GM19239 (cell line): ENCODE measurements at regions not wholly inside any gene's neighbourhood (a gene's known extent, or its start where the extent isn't known, plus 50 kb on each side); places are given as distances from the start of the nearest gene placed in this dataset.

Experiments
- DNase-seq: peaks from one replicate; pipeline ENCODE4 v3.0.0; 2011; ENCODE audit warnings: low spot score; ENCODE audit not compliant: insufficient read length
- FAIRE-seq: peaks from 2 replicates; lab custom pipeline; 2011; peaks lifted over from hg19 to GRCh38; lab: Jason Lieb, UNC

DNA sequence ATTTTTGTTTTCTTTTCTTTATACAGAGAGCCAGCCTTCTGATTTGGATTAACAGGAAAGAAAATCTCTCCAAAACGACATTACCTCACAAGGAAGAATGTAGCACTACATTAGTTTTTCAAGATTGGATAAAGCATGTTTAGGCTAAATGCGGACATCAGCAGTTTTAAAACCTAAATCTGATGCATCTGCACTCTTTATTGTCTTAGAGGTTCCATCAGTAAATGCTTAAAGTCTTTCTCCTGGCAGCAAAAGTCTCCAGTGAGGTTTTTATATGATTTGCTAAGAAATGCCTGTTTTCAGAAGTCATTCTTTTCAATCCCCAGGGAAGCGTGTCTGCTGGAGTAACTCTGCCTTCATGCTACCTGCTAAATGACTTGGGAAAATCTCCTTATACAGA, 912.9 kb upstream of the INTU start:
- no peak for DNase-seq
- no peak for FAIRE-seq

DNA sequence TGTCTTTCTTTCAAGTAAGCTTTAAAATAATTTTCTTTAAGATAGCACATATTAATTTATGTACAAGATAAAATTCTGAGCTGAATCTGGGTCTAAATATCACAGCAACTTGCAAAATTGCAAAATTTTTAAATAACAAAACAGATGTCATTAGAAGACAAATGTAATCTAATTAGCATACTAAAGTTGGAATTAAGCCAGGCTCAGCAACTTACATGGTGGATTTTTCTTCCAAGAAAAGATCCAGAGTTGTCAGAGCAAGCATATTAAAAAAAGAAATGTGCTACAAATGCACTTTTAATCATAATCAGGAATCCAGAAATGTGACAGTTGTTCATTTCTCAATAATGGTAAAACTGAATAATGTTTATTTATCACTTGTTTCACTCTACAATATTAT, 906.9 kb upstream of the INTU start:
- FAIRE-seq (no peak), DNase-seq (no peak)

DNA sequence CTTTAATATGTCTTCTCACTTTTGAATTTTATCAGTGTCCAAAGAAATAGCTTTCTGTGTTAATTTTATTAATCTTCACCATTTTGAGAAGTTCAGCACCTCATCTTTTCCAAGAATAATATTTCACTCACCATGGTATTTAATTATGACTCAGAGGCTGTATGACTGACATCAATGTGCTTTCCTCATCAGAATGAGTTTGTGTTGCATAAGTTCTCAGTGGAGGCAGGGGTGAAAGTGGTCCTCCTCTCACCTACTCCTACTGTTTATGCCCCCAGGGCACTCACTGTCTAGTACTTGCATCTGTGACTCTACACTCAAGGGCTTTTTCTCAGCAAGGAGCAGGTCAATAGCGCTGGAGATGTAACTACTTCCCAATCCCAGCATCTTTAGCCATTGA, 905.3 kb upstream of the INTU start:
- DNase-seq, result no peak
- no peak for FAIRE-seq

- FAIRE-seq (no peak), DNase-seq (no peak)
Measured at GRCh38 chr4:126731062-126731461, 901.7 kb upstream of the INTU start.

DNA sequence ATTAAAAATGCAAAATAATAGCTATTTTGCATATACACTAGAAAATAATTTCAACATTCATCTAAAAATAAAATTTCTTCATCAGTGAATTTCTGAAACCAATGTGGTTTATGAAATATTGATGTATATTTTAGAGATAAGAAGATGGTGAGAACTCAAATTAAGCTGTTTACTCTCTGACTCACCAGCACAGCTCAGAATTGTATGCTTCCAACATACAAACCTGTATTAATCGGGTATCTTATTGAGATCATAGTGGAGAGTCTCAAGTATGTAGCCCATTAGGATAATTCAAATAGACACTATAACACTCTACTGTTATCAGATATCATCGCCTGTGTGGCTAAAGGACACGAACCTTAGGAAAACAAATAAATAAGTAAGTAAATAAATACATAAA, 899.5 kb upstream of the INTU start:
- no peak for FAIRE-seq
- DNase-seq, result no peak

DNA sequence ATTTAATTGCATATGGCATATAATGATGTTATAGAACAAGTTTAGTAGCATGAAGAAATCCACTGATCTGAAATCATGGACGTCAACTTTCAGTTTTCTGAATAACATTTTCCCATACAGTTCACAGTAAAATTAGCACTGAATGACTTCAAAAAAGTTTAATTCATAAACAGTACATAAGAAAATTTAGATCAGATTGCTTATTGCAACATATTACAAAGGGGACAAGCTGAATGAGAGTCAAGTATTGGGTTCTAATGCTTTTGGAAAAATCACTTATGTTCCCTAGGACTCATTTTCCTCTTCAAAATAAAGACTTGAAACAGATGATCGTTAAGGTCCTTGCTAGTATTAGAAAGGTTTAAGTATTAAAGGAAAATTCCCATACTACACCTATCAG, 898.3 kb upstream of the INTU start:
- no peak for FAIRE-seq

GRCh38 chr4:126735294-126736132, 897.2 kb upstream of the INTU start:
- FAIRE-seq (no peak), DNase-seq (no peak)

More for the DNA sequence above, 898.3 kb upstream of the INTU start:
- DNase-seq, result no peak

GRCh38 chr4:126736133-126736518, 896.6 kb upstream of the INTU start:
- DNase-seq, result no peak
- FAIRE-seq, result no peak

DNA sequence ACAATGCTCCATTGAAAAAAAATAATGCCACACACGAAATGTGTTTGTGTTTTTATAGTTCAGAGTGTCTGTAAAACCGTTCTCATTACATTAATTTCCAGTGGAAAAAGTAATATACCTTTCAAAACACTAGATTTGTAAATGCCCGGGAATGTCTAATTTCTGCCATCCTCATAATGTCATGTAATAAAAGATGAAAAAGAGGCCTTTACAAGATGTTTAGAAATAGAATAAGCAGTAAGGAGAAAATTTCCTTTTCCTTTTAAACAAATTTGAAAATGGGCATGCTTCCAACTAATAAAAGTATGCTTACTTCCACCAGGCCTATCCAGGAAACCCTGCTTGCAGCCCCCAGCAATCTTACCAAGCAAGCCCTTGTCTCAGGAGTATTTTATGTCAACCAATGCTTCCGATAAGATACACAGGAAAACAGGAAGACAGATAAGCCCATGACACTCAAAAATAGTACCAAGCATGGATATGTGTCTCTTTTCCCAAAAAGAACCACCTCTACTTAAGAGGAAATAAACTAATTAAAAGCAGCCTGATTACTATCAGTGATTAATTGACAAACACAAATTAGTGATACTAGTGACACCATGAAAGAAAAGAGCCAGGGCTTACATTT, 894.7 kb upstream of the INTU start:
- DNase-seq, result no peak
- no peak for FAIRE-seq

DNA sequence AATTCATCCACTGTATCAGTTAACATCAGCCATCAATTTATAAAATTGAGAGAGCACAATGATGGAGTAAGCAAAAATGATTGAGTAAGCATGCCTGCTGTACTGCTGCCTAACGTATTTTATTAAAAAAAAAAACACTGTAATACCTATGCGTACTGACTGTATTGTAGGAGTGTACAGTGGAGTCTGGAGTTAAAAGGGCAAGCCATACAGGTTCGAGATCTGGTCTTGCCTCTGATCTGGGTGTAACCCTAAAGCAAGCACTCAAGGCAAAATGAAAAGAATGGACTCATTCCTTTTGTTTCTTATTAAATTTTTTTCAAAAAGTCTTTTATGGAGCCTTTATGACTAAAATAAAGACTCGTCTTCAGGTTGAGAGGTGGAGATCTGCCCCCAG, 894.2 kb upstream of the INTU start:
- FAIRE-seq (no peak), DNase-seq (no peak)

GRCh38 chr4:126738926-126739325, 893.8 kb upstream of the INTU start:
- FAIRE-seq (no peak), DNase-seq (no peak)

DNA sequence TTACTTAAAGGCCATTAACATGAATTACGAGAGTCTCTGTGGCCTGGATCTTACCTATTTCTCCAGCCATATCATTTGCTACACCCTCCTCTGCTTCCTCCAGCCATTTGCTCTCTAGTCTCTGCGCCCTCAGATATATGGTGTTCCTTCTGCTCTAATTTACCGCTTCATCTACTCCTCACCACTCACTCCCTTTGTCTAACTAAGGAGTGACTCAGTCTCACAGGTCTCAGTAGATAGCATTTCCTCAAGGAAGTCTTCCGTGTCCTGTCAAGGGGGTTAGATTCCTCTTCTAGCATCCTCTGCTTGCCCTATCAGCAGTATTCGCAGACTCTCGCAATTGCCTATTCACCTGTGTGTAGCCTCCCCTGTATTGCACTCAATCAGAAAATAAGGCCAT, 892.1 kb upstream of the INTU start:
- DNase-seq (no peak), FAIRE-seq (no peak)

DNA sequence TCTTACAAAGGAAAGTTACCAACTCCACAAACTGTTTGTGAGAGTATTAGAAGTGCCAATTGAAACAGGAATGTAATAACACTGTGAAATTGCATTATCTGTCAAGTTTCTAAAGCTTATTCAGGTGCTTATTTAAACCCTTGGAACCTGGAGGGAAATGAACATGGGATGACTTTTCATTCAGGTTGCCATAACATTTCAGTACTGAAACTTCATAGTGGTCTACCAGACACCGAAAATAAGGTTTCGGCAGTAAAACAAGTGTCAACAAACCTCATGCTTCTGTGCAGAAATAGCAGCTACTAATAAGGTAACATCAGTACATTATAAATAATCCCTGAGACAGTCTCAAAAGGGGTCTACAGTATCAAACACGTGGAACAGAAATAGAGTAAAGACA, 890.7 kb upstream of the INTU start:
- DNase-seq (no peak), FAIRE-seq (no peak)

DNA sequence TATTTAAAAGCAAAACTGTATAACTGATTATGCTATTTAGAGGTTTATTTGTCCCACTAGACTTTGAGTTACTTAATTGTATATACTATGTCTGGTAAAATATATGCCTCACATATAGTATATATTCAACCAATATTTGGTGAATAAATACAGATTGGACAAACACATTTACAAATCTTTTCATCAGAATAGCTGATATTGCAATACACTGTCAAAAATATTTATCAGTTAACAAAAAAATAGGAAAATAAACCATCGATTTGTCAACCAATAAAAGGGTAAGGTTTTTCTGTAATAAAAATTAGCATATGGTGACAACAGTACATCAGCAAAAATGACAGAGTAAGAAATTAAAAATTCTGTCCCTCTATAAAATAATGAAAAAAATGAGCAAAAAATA, 889.9 kb upstream of the INTU start:
- DNase-seq (no peak), FAIRE-seq (no peak)

- no peak for FAIRE-seq
- no peak for DNase-seq
Measured at GRCh38 chr4:126748736-126749135, 884.0 kb upstream of the INTU start.

GRCh38 chr4:126750723-126751122, 882.0 kb upstream of the INTU start:
- DNase-seq (no peak), FAIRE-seq (no peak)

- DNase-seq (no peak), FAIRE-seq (no peak)
Measured at GRCh38 chr4:126752126-126752525, 880.6 kb upstream of the INTU start.

DNA sequence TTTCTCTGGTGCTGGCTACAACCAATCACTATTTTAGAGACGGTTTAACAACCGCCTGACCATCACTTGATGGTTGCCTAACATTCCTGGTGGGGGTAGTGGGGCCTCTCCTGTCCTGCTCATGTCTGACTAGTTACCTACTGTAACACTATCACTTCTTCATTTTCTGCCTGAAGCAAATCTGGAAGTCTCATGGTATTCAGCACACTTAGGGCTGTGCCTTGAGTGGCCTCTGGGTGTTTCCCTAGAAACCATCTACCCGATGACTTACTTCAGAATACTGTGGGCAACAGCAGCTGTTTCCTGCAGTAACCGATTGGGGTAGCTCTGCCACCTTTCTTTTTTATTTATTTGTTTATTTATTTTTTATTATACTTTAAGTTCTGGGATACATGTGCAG, 880.1 kb upstream of the INTU start:
- FAIRE-seq, result no peak
- DNase-seq, result no peak

- no peak for FAIRE-seq
- no peak for DNase-seq
Measured at GRCh38 chr4:126753592-126753991, 879.2 kb upstream of the INTU start.

DNA sequence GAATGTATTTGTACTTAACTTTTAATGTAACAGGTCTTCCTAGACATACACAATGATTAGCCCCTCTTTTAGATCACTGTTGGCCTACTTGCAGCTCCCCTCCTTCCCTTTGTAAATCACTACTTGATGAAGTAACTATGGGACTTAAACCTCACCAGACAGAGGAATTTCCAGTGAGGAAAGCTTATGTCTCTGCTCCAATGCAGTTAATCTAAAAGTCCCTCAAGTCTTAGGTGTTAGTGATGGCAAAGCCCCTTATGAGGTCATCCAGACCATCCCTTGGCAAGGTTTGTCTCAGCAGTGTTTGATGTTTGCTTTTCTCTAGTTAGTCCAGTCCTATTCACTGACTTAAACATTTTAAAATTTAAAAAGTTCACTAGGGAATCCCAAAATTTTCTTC, 877.3 kb upstream of the INTU start:
- no peak for DNase-seq
- FAIRE-seq, result no peak

DNA sequence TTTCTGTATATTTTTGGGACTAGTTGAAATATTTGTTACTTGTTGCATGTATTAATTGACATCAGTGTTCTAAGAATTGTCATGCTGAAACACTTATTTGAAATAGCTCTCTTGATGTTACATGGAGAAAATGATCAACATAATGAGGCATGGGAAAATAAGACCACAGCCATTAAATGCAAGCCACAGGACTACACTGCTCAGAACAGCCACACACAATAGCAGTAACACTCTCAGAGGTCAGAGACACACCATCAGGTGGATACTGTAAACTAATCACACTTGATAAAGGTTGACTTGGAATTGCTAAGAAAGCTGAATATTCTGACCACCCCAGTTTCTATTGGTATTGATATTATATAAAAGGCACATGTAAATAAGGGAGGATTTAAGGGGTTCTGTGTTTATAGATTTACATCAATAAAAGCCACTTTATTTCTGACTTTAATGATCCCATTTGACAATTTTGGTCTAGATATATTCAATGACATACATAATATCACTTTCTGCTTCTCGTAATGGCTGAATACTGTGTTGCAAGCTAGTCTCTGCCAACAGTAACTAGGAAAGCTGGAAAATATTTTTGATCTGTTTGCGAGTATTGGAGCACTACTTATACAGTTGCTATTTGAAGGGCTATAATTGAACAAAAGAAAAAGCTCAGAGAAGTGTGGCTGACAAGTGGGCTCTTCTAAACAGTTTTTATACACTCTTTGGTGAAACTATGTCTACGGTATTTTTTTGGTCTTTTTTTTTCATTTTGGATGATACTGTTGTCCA, 876.5 kb upstream of the INTU start:
- FAIRE-seq (no peak), DNase-seq (no peak)
